BJ (cell line): ENCODE measurements at regions not wholly inside any gene's neighbourhood (a gene's known extent, or its start where the extent isn't known, plus 50 kb on each side); places are given as distances from the start of the nearest gene placed in this dataset.

ENCODE experiments used
- CTCF ChIA-PET: fragments of 350-600 bp; formaldehyde crosslinking; extraction: SDS; loops from one replicate; lab custom pipeline; 2021; ENCODE audit warnings: antibody characterized with exemption, inconsistent platforms; lab: Yijun Ruan, JAX
- POLR2A ChIA-PET: fragments of 300-600 bp; sonication (Branson Sonifier 250); formaldehyde crosslinking; extraction: SDS; loops from one replicate; lab custom pipeline; 2021; ENCODE audit warnings: antibody characterized with exemption; lab: Charles Lee
- DNase-seq: peaks from one replicate; pipeline ENCODE4 v3.0.0-alpha.2; 2011; ENCODE audit warnings: low read depth
- H3K27me3 ChIP-seq: 2 replicates; pipeline ENCODE4 v1.6.0; 2011; ENCODE audit warnings: low read length; ENCODE audit not compliant: control insufficient read depth, insufficient read depth
- H3K36me3 ChIP-seq: 2 replicates; pipeline ENCODE4 v1.5.1; 2011; ENCODE audit warnings: low read length; ENCODE audit not compliant: control insufficient read depth, insufficient read depth
- H3K4me3 ChIP-seq: 2 replicates; pipeline ENCODE4 v1.5.1; 2011; ENCODE audit warnings: low read depth, mild to moderate bottlenecking, control low read depth, low read length
- TF ChIP-seq, protein P1 (sequence below): IDR thresholded peaks from 2 replicates; pipeline ENCODE4 v1.5.1; 2011; ENCODE audit warnings: low read depth, mild to moderate bottlenecking, control low read depth, inconsistent platforms, low read length, moderate library complexity; ENCODE audit not compliant: insufficient read depth

DNA sequence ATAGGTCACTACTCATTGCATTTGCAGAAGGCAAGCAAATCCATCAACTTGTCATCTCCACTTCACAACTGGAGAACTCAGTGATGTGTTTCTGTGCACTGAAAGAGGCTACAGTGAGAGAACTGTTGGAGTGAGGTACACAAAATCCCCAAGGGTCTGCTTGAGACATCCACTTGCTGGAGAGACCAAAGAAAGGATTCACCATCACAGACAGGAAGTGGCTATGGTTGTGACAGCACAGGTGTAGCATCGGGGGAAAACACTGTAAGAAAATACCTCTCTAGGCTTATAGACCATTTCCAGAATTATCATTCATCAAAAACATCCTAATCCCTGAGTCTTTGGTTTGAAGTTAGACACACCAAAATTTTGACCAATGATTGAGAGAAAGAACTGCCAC is 201.3 kb upstream of the OR4E1 start:
- CTCF ChIA-PET = no interaction called here

DNA sequence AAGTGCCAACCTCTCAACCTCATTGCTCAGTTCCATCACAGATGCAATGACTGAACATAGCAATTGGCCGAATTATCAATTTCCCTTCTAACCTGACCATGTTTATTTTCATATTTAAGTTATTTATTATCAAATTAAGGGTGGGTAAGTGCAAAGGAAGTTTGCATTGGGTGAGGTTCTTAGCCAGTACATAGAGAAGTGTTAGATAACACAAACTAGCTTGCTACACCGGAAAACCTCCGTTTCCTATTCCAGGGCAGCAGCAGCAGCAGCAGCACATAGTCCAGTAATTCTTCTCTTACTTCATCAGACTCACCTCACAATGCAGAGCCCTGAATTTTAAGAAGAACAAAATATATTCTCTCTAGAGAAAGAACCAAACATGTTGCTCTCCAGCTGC is 200.5 kb upstream of the OR4E1 start:
- Histone ChIP-seq H3K4me3 (no peak overlapping the region), H3K27me3 (no peaks in the 10 kb centered on the region), H3K36me3 (no peaks in the 10 kb centered on the region)
- TF ChIP-seq, protein P1, sequence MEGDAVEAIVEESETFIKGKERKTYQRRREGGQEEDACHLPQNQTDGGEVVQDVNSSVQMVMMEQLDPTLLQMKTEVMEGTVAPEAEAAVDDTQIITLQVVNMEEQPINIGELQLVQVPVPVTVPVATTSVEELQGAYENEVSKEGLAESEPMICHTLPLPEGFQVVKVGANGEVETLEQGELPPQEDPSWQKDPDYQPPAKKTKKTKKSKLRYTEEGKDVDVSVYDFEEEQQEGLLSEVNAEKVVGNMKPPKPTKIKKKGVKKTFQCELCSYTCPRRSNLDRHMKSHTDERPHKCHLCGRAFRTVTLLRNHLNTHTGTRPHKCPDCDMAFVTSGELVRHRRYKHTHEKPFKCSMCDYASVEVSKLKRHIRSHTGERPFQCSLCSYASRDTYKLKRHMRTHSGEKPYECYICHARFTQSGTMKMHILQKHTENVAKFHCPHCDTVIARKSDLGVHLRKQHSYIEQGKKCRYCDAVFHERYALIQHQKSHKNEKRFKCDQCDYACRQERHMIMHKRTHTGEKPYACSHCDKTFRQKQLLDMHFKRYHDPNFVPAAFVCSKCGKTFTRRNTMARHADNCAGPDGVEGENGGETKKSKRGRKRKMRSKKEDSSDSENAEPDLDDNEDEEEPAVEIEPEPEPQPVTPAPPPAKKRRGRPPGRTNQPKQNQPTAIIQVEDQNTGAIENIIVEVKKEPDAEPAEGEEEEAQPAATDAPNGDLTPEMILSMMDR = no peak
- DNase-seq = no peak
- ChIA-PET CTCF (no interaction called here), POLR2A (no interaction called here)

More for the DNA sequence above, 201.3 kb upstream of the OR4E1 start:
- H3K36me3 ChIP-seq = no peaks in the 10 kb centered on the region
- no peak overlapping the region for H3K4me3 ChIP-seq
- no peaks in the 10 kb centered on the region for H3K27me3 ChIP-seq
- TF ChIP-seq, protein P1 = no peak
- DNase-seq = no peak
- POLR2A ChIA-PET = no interaction called here

DNA sequence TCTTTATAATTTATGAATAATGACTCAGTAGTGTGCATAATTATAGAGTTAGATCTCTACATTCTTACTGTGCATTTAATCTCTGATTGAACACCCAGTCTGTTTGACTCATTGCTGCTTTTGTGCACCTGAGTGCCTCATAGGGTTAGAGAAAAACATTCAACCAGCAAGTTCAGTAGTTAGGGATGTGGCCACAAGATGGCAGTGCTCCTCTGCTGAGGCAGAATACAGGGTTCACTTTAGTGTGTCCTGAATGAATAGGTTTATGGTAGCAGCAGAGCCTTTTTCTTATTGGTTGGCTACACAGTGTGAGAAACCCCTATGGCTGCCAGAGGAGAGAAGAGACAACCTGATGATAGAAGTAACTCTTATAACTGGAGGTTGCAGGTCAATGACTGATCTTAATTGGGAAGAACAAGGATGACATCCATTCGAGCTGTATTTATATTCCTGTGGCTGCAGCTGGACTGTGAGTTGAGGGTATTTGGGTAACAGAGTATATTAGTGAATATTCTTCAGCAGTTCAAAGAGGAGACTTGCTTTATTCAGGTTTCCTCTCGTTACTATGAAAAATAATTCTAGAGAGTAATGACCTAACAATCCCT is 194.9 kb upstream of the OR4E1 start:
- POLR2A ChIA-PET = no interaction called here
- CTCF ChIA-PET = interaction anchor here (0.9 kb wide), 1 partner anchor 10 kb away, joined by 3 read pairs; no protein-coding TSS in a partner anchor
- no peaks in the 10 kb centered on the region for H3K27me3 ChIP-seq
- H3K4me3 ChIP-seq = no peak overlapping the region
- H3K36me3 ChIP-seq = no peaks in the 10 kb centered on the region
- no peak for DNase-seq
- TF ChIP-seq, protein P1 = peak; percentile 56

DNA sequence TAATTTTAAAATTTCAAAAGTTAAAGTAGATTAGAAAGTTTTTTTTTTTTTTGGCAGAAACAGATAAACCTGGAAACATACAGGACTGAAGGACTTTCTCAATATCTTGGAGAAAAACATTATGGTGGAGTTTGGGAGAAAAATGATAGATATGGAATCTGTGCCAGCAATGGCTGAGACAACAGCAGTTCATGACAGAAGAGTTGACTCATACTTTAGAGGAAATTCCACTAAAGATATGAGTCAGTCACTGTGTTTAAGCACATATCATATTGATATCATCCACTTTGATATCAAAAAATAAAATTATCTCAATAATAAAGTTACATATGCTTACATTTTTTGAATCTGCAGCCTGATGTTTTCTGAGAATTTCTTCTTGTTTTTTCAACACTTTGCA is 193.9 kb upstream of the OR4E1 start:
- CTCF ChIA-PET = no interaction called here
- Histone ChIP-seq H3K27me3 (no peaks in the 10 kb centered on the region), H3K4me3 (no peak overlapping the region), H3K36me3 (no peaks in the 10 kb centered on the region)
- TF ChIP-seq, protein P1 = no peak
- POLR2A ChIA-PET = no interaction called here
- DNase-seq = no peak

DNA sequence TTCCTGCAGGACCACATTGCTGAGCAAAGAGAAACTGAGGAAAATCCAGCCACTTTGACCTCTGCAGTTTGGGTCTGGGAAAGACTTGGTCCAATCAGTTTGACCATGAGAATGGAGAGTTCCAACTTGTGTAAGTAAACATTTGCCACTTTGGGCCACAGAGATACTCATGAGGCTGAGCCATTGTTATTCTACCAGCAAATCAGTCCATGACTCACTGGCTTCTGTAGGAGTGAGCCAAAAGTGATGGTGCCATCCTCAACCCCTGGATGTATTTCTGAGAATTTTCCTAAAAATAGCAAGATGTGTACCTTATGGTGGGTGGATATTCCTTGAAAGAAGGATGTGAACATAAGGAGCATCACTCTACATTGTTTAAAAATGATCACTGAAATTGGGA is 192.9 kb upstream of the OR4E1 start:
- no peak overlapping the region for H3K4me3 ChIP-seq
- ChIA-PET POLR2A (no interaction called here), CTCF (no interaction called here)
- no peak for DNase-seq
- TF ChIP-seq, protein P1 = no peak
- no peaks in the 10 kb centered on the region for H3K27me3 ChIP-seq
- H3K36me3 ChIP-seq = no peaks in the 10 kb centered on the region
